HG03139 (cell line): ENCODE measurements at regions not wholly inside any gene's neighbourhood (a gene's known extent, or its start where the extent isn't known, plus 50 kb on each side); places are given as distances from the start of the nearest gene placed in this dataset.
A peak's percentile ranks its signal among the peaks of the same experiment; 100 is the strongest.

Experiments
- ATAC-seq: cut with Tn5 transposase; IDR thresholded peaks from one replicate; pipeline ENCODE4 v1.9.1; 2021; ENCODE audit not compliant: unreplicated experiment

DNA sequence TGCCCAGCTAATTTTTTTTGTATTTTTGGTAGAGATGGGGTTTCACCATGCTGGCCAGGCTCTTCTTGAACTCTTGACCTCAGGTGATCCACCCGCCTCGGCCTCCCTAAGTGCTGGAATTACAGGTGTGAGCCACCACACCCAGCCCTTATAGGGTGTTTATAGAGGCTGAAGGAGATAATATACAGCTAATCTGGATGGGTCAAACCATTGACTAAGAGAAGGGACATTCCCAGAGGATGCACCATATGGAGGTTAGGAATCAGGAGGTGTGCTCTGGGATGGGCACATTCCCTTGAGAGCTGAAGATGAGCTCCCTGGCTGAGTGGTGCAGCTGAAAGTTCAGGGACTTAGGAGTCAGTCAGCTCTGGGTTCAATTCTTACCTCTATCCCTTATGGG lies 68.3 kb upstream of the SHISA3 start:
- ATAC-seq: no peak

GRCh38 chr4:42329421-42329820 lies 67.9 kb upstream of the SHISA3 start:
- ATAC-seq: no peak

- no peak for ATAC-seq
These were observed 67.2 kb upstream of the SHISA3 start for GRCh38 chr4:42330002-42330592.

DNA sequence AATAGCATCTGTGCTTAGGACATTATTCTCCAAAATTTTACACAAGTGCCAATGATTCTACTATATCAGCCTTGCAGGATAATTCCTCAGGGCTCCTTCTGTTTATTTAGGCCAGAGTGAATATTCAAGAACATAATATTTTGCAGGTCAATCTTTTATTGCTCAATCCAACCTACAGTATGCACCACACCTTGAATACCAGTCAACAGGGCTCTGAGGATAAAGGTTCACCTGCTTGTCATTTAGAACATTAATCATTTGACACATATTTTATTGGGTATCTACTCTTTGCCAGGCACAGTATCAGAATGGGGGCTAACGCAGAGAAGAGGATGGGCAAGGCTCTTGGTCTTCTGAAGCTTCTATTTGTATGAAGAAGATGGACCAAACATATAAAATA lies 66.2 kb upstream of the SHISA3 start:
- ATAC-seq: no peak

DNA sequence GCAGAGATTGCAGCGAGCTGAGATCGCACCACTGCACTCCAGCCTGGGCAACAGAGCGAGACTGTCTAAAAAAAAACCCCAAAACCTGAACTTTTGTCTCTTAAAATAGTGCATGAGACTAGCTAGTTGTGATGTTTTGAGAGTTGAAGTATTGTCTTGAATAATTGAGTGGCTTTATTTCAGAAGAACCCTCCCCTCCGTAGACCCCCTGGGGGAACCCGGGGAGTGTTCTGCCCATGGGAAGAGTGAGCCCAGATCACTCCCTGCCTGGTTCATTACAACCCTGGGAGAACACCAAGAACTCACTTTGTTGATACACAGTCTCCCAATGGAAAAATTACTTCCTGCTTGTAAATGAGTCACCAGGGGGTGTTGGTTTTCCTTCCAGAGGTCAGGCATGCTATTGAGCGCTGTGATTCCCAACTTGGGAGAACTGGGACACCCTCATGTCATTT lies 65.3 kb upstream of the SHISA3 start:
- ATAC-seq: peak; percentile 48

DNA sequence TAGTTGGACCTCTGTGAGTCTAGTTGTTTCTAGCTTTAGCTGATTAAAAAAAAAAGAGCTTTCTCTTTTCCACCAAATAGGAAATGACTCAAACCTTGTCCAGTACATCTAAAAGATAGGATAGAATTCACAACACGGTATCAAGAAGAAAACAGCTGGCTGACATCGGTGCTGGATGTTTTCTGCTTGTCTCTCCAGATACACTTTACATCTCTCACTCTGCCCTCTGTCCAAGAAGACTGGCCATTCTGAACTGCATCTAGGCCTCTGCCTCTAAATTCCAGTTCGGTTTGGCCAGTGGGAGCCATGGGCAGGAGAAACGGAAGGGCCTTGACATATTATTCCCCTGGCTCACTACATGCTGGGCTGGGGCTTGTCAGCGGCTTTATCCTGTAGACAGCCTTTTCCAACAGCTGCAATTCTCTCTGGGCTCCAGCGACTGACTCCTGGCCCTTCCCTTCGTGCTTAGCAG lies 57.3 kb upstream of the SHISA3 start:
- no peak for ATAC-seq

GRCh38 chr4:42341518-42342026 lies 55.7 kb upstream of the SHISA3 start:
- ATAC-seq: no peak

DNA sequence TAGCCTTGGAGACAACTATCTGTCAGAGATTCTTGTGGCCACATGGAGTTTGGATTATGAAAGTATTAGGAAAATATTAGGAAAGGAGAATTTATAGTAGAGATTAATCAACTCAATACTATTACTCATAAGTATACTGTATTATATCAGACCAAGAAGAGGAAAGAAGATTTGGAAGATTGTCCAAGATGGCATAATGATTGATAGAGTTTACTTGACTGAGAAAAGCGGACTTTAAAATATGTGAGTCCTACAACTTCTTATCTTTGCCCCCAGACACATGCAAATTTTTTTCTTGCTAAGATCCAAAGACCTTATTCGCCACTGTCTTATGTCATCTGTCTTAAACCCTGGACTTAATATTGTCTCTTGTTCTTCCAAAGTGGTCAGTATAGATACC lies 54.8 kb upstream of the SHISA3 start:
- no peak for ATAC-seq

- ATAC-seq: no peak
These were observed 53.0 kb upstream of the SHISA3 start for GRCh38 chr4:42344309-42344708.

DNA sequence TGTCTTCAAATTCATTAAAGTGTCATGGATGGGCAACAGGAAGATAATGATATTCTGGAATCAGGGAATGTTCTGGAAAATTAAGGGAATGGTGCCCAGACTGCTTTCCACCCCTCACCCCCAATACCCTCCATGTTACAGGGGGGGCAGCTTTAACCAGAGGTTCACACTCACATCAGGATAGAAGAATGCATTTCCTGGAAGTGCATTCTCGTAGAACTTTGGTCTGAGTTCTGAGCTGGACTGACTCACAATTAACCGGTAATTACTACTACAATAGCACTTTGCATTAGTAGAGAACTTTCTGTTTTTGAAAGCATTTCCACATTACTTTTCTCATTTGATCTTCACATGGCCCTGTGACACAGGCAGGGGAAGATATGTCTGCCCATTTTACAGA lies 52.5 kb upstream of the SHISA3 start:
- no peak for ATAC-seq

DNA sequence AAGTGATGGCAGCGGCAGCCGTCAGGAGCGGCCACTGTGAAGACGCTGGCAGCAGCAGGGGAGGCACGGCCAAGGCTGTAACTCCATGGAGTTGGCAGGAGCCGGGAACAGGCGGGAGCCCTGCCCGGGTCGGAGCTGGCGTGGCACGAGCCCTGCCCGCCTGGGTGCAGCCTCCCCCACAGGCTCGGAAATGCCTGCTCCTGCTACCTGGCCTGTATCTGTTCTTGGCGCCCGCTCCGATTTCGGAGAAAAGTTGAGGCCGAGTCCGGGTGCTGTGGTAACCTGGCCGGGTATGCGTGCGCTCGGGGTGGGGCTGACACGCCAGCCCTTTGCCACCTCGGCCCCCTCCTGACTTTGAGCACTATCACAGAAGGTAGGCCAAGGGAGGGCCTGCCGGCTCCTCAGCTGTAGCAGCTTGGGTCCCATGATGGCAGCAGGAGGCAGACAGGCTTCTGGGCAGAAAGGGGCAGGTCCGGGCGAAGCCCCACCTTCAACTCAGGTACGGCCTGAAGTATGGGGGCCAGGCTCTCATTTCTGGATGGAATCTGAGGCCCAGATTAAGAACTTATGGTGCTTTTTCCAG lies 51.2 kb upstream of the SHISA3 start:
- no peak for ATAC-seq

DNA sequence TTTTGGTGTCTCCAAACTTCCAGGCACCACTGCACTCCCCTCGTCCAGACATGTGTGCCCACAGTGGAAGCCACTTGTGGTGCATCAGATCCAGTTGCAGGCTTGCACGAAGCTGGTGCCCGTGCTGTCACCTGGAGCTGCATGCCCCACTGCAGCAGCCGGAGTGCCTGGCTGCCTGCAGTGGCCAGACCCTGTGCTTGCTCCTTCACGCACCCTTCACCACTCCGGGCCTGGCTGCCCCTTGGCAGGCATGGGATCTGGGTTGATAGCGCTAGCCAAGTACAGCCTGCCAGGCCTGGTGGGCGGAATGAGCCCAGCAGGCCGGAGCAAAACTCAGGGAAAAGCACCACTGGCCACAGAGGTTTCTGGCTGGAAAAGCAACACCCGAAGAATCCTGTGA lies 50.2 kb upstream of the SHISA3 start:
- no peak for ATAC-seq
